Osteocyte (in vitro differentiated cells): ENCODE measurements at regions not wholly inside any gene's neighbourhood (a gene's known extent, or its start where the extent isn't known, plus 50 kb on each side); places are given as distances from the start of the nearest gene placed in this dataset.

Source experiments
- DNase-seq: peaks from one replicate; pipeline ENCODE4 v3.0.0; 2021; ENCODE audit warnings: mixed read lengths; ENCODE audit not compliant: unreplicated experiment; ENCODE audit errors: extremely low spot score
- H3K27ac Mint-ChIP-seq: one replicate; pipeline ENCODE4 v1.8.0; 2021; ENCODE audit warnings: mild to moderate bottlenecking, mixed read lengths; ENCODE audit not compliant: unreplicated experiment
- H3K27me3 Mint-ChIP-seq: one replicate; pipeline ENCODE4 v1.8.0; 2021; ENCODE audit warnings: mixed read lengths; ENCODE audit not compliant: unreplicated experiment
- H3K36me3 Mint-ChIP-seq: one replicate; pipeline ENCODE4 v1.8.0; 2021; ENCODE audit warnings: mixed read lengths; ENCODE audit not compliant: unreplicated experiment
- H3K4me1 Mint-ChIP-seq: one replicate; pipeline ENCODE4 v1.8.0; 2021; ENCODE audit warnings: mixed read lengths; ENCODE audit not compliant: unreplicated experiment
- H3K4me3 Mint-ChIP-seq: one replicate; pipeline ENCODE4 v1.8.0; 2021; ENCODE audit warnings: mild to moderate bottlenecking, moderate library complexity, mixed read lengths; ENCODE audit not compliant: unreplicated experiment
- H3K9me3 Mint-ChIP-seq: one replicate; pipeline ENCODE4 v1.8.0; 2021; ENCODE audit warnings: mixed read lengths; ENCODE audit not compliant: unreplicated experiment
- TF ChIP-seq, protein P1 (sequence below): fragments of 200-600 bp; sonication (generic); IDR thresholded peaks from 2 replicates; pipeline ENCODE4 v1.5.0; 2021; ENCODE audit warnings: antibody characterized with exemption, mild to moderate bottlenecking, moderate library complexity

DNA sequence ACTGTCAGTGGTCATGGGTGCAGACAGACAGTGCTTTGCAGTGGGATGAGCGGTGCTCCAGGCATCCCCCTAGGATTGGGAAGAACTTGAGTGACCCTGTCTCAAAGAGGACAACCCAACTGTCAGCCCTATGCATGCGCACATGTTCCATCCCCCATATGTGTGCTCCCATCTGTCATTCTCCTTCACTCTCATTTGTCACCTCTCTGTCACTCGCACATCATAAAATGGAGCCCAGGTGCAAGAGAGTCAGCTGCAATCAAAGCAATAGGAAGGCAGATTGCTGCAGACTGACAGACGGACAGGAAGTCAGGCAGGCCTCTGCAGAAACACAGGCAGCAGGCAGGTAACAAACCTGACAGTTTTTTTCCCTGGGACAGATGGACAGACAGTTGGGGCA lies 101.8 kb upstream of the CCL1 start:
- H3K4me1 Mint-ChIP-seq = no peaks in the 10 kb centered on the region
- TF ChIP-seq, protein P1, sequence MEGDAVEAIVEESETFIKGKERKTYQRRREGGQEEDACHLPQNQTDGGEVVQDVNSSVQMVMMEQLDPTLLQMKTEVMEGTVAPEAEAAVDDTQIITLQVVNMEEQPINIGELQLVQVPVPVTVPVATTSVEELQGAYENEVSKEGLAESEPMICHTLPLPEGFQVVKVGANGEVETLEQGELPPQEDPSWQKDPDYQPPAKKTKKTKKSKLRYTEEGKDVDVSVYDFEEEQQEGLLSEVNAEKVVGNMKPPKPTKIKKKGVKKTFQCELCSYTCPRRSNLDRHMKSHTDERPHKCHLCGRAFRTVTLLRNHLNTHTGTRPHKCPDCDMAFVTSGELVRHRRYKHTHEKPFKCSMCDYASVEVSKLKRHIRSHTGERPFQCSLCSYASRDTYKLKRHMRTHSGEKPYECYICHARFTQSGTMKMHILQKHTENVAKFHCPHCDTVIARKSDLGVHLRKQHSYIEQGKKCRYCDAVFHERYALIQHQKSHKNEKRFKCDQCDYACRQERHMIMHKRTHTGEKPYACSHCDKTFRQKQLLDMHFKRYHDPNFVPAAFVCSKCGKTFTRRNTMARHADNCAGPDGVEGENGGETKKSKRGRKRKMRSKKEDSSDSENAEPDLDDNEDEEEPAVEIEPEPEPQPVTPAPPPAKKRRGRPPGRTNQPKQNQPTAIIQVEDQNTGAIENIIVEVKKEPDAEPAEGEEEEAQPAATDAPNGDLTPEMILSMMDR = no peak
- no peak overlapping the region for H3K4me3 Mint-ChIP-seq
- no peaks in the 10 kb centered on the region for H3K36me3 Mint-ChIP-seq
- no peak for DNase-seq
- H3K9me3 Mint-ChIP-seq = no peaks in the 10 kb centered on the region
- no peaks in the 10 kb centered on the region for H3K27me3 Mint-ChIP-seq
- H3K27ac Mint-ChIP-seq = no peak overlapping the region

- no peaks in the 10 kb centered on the region for H3K27me3 Mint-ChIP-seq
- TF ChIP-seq, protein P1 = no peak
- no peak overlapping the region for H3K4me3 Mint-ChIP-seq
- H3K27ac Mint-ChIP-seq = no peak overlapping the region
- no peaks in the 10 kb centered on the region for H3K9me3 Mint-ChIP-seq
- DNase-seq = no peak
- no peaks in the 10 kb centered on the region for H3K4me1 Mint-ChIP-seq
- no peaks in the 10 kb centered on the region for H3K36me3 Mint-ChIP-seq
These were observed 95.2 kb upstream of the CCL1 start for GRCh38 chr17:34458266-34458665.

DNA sequence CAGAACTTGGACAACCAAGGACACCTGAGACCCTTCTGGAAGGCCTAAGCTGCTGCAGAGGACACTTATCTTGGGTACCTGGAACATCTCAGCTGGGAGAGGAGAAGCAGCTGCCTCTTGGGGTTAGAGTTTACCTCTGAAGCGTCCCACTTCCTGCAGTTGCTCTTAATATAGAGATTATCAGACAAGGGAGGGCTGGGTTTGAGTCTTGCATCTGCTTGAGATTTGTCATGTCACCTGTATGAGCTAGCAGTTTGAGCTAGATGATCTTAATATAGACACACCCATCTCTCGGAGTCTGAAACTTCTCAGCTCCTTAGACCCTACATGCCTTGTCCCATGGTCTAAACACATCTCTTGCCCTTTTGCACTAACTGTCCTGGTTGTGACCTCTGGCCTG lies 93.1 kb upstream of the CCL1 start:
- H3K27me3 Mint-ChIP-seq = no peaks in the 10 kb centered on the region
- TF ChIP-seq, protein P1 = no peak
- no peaks in the 10 kb centered on the region for H3K4me1 Mint-ChIP-seq
- no peak overlapping the region for H3K4me3 Mint-ChIP-seq
- H3K9me3 Mint-ChIP-seq = no peaks in the 10 kb centered on the region
- no peak overlapping the region for H3K27ac Mint-ChIP-seq
- H3K36me3 Mint-ChIP-seq = no peaks in the 10 kb centered on the region
- no peak for DNase-seq

DNA sequence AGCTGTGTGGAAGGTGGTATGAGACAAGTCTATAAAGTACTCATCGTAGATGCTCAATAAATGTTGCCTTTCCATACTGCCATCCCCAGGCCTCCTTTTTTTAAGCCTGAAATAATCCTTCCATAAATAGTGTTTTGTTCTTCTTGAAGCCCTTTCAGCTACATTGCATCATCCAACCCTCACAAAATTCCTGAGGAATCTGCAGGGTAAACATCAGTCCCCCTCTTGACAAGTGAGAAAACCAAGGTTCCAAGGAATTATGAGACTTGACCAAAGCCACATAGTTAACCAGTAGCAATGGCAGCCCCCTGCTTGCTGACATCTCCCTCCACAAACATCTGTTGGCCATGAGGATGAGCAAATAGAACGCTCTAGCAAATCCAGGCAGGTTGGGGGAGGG lies 89.7 kb upstream of the CCL1 start:
- Mint-ChIP-seq H3K36me3 (no peaks in the 10 kb centered on the region), H3K4me1 (no peaks in the 10 kb centered on the region), H3K27me3 (no peaks in the 10 kb centered on the region), H3K27ac (no peak overlapping the region), H3K4me3 (no peak overlapping the region), H3K9me3 (no peaks in the 10 kb centered on the region)
- no peak for DNase-seq
- TF ChIP-seq, protein P1 = no peak

DNA sequence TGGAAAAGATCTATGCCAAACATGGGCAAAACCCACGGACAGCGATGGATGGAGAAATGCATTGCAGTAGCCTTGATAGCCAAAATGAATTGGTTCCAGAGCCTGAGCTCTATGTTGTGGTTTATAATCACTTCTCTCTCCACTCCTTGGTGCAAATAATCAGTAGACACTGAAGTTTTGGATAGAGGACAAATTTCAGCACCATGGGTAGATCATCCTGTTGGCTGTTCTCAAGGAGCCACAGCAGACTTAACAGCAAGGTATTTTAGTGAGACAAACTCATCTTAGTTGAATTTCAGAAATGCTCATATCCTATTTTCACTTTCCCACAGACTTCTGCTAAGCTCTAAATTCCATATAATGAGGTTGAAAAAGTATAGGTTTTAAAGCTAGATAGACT lies 88.3 kb upstream of the CCL1 start:
- no peaks in the 10 kb centered on the region for H3K4me1 Mint-ChIP-seq
- H3K36me3 Mint-ChIP-seq = no peaks in the 10 kb centered on the region
- no peaks in the 10 kb centered on the region for H3K27me3 Mint-ChIP-seq
- no peak overlapping the region for H3K27ac Mint-ChIP-seq
- TF ChIP-seq, protein P1 = no peak
- no peak overlapping the region for H3K4me3 Mint-ChIP-seq
- H3K9me3 Mint-ChIP-seq = no peaks in the 10 kb centered on the region
- no peak for DNase-seq
